ENCODE measurements at regions not wholly inside any gene's neighbourhood (a gene's known extent, or its start where the extent isn't known, plus 50 kb on each side); places are given as distances from the start of the nearest gene placed in this dataset.

- no peak for DNase-seq (ENCODE audit: low read depth in 3 of 3)
Observed at GRCh38 chr11:31910950-31911576, 99.9 kb upstream of the PAX6 start.

GRCh38 chr11:31903225-31904074 is 92.3 kb upstream of the PAX6 start:
- DNase-seq (ENCODE audit: low read depth in 3 of 3): no peak

- DNase-seq (ENCODE audit: low read depth in 3 of 3): no peak
Observed at GRCh38 chr11:31902706-31903105, 91.6 kb upstream of the PAX6 start.

DNA sequence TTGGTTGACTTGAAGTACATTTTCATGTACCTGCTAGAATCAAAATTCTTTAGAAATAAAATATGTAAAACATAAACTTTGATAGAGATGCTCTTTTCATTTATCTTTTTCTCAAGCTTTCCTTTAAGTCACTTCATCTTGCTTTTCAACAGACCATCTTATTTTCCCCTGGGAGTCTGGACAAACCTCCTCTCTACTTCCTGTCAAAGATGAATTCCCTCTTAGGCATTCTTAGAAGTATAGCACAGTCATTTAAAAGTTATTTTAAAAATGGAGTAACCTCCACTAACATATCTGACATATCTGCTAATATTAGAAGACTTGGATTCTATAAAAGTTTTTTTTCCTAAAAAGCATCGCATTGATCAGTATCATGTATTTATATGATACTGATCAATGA is 84.8 kb upstream of the PAX6 start:
- no peak for DNase-seq (ENCODE audit: low read depth in 3 of 3)

DNA sequence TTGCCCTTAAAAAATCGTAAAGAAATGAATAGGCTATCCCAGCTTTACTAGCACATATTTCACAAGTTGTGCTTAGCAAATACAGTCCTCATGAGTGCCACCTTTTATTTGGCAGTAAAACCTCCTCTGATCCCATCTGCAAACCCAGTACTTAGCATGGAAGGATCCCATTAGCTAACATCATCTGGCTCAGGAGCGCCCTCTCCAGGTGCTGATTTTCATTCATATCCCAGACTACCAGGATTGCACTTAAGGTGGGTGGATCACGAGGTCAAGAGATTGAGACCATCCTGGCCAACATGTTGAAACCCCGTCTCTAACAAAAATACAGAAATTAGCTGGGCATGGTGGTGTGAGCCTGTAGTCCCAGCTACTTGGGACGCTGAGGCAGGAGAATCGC is 76.1 kb upstream of the PAX6 start:
- DNase-seq (ENCODE audit: low read depth in 3 of 3): no peak

GRCh38 chr11:31884080-31884479 is 73.0 kb upstream of the PAX6 start:
- no peak for DNase-seq (ENCODE audit: low read depth in 3 of 3)

DNA sequence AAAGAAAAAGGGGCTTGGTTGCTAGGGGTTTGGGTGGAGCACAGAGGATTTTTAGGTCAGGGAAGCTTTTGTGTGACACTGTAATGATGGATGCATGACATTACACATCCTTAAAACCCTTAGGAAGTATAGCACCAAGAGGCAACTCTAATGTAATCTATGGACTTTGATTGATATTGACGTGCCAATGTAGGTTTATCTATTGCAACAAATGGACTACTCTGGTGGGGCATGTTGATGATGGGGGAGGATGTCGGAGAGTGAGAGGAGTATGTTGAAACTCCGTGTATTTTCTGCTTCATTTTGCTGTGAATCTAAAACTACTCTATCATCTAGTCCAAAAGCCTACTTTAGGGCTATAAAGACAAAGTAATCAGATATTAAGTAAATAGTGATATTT is 72.3 kb upstream of the PAX6 start:
- no peak for DNase-seq (ENCODE audit: low read depth in 3 of 3)

GRCh38 chr11:31882951-31883392 is 71.8 kb upstream of the PAX6 start:
- DNase-seq (ENCODE audit: low read depth in 3 of 3): no peak

DNA sequence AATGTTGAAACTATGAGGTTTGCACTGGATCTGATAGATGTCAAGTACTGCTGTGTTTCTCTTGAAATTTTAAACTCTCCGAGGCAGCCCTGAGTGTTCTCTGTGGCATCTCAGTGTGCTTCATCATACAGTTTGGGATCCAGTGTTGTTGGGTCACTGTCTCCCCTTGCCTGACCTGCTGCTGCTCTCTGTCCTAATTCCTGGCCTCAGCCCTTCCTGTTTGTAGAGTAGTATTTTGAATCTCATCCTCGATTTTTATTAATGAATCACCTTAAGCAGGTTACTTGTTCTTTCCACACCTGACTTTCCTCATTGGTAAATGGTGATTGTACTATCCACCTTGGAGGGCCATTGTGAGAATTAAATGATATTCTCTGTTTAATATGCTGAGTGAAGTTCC is 70.7 kb upstream of the PAX6 start:
- no peak for DNase-seq (ENCODE audit: low read depth in 3 of 3)

DNA sequence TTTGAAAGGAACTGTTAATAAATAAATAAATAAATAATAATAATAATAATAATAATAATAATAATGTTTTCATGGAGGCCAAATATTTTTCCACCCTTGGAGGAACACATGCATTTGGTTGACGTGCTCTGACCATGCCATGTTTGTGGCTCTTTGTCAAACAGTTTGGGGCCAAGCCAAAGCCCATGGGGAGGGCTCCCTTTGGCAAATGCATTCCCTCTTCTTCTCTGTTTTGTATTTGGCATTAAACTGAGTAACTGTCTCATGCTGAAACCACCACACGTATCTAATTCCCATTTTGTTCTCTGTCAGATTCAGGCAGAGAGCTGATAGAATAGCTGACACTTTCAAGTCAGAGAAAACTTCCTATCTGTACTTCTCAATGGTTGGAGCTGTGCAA is 68.6 kb upstream of the PAX6 start:
- no peak for DNase-seq (ENCODE audit: low read depth in 3 of 3)

DNA sequence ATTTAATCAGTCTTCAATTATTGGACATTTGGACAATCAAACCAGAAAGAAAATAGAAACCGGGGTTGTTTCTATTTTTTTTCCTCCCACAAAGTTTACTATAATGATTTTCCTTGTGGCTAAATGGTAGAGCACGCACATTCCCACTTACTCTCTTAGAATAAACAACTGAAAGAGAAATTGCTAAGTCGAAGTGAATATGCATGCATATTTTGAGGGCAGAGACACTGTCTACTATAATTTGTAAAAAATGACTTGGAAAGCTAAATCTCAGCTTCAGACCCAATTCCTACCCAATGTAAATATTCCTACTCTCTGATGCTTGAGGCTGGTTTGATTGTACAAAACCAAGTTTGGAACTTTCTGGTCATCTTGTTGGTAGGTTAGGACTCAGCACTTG is 66.7 kb upstream of the PAX6 start:
- DNase-seq (ENCODE audit: low read depth in 3 of 3): no peak

DNA sequence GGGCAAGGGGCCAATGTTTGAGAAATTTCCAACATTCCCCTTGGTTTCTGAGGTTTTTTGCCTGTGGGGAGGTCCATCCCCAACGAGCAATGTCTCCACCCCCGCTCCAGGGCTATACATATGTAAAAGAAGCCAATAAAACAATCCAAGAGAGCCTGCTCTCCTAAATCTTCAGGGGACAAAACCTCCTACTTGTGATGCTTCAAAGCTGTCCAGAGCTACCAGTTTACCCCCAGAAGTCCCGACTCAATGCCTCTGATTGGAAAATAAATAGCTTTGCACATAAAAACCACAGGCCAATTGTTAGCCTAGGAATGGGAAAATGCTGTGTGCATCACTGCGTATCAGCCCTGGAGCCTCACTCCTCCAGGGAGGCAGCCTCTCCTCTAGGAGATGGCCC is 66.0 kb upstream of the PAX6 start:
- no peak for DNase-seq (ENCODE audit: low read depth in 3 of 3)

GRCh38 chr11:31875866-31876560 is 64.9 kb upstream of the PAX6 start:
- no peak for DNase-seq (ENCODE audit: low read depth in 3 of 3)

DNA sequence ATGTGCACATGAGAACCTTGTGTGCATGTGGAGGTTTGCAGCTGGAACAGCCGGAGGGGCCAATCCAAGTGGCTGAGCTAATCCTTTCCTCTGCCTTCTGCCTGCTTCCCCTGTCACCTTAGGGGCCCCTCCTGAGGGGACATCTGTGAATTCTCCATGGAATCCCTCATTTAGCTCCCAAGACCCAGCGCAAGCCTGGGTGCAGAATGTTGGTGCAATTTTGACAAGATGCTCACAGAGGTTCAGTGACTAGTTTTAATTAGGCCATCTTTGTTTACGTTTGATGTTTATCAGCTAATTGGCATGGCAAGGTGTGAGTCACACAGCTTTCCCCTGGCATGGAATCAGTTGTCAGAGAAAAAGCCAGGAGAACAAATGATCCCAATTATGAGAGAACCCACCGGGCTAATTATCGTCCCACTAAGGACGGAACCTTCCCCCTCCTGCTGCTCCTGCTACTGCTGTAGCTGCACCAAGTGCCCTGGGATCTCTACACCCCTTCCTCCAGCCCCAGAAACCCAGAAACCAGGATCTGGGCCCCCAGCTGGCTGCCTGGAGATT is 63.6 kb upstream of the PAX6 start:
- no peak for DNase-seq (ENCODE audit: low read depth in 3 of 3)

DNA sequence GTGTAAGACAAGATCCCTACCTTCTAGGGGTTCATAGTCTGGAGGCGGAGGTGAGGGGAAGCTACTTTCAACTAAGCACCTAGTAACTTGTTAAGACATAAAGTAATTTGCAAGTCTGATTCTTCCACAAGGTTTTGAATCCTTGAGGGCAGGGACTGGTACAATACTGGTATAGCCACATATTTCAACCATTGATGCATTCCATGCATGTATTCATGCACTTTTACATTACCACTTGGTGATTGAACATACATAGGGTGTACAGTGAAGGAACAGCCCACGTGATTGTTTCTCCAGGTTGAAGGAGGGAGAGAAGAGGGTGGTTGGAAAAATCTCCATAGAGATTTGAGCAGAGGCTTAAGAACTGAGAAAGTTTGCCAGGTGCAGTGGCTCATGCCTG is 62.0 kb upstream of the PAX6 start:
- no peak for DNase-seq (ENCODE audit: low read depth in 3 of 3)

- no peak for DNase-seq (ENCODE audit: low read depth in 3 of 3)
Observed at GRCh38 chr11:31872076-31872443, 60.9 kb upstream of the PAX6 start.

GRCh38 chr11:31871310-31872075 is 60.4 kb upstream of the PAX6 start:
- DNase-seq (ENCODE audit: low read depth in 3 of 3): no peak

GRCh38 chr11:31870609-31871309 is 59.6 kb upstream of the PAX6 start:
- DNase-seq (ENCODE audit: low read depth in 3 of 3): no peak

- DNase-seq (ENCODE audit: low read depth in 3 of 3): no peak
Observed at GRCh38 chr11:31869986-31870385, 58.9 kb upstream of the PAX6 start.

GRCh38 chr11:31865606-31866300 is 54.6 kb upstream of the PAX6 start:
- DNase-seq (ENCODE audit: low read depth in 3 of 3): no peak
